GM19463 (cell line): ENCODE measurements at regions not wholly inside any gene's neighbourhood (a gene's known extent, or its start where the extent isn't known, plus 50 kb on each side); places are given as distances from the start of the nearest gene placed in this dataset.
"Not testable (repeated sequence)": the region's sequence is repeated elsewhere in the genome, so short reads cannot be mapped to it uniquely, and the experiment has no call there.

ENCODE experiments used
- ATAC-seq: cut with Tn5 transposase; IDR thresholded peaks from one replicate; pipeline ENCODE4 v1.9.1; 2021; ENCODE audit warnings: mild to moderate bottlenecking, moderate library complexity; ENCODE audit not compliant: unreplicated experiment

DNA sequence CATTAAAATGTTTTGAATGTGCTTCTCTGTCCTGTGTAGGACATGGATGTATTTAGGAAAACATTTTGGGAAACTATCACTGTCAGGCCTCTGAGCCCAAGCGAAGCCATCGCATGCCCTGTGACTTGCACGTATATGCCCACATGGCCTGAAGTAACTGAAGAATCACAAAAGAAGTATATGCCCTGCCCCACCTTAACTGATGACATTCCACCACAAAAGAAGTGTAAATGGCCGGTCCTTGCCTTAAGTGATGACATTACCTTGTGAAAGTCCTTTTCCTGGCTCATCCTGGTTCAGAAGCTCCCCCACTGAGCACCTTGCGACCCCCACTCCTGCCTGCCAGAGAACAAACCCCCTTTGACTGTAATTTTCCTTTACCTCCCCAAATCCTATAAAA is 191.1 kb upstream of the MEIS1 start:
- ATAC-seq, result not testable (repeated sequence)

GRCh38 chr2:66242888-66243287 is 192.0 kb upstream of the MEIS1 start:
- not testable (repeated sequence) for ATAC-seq

DNA sequence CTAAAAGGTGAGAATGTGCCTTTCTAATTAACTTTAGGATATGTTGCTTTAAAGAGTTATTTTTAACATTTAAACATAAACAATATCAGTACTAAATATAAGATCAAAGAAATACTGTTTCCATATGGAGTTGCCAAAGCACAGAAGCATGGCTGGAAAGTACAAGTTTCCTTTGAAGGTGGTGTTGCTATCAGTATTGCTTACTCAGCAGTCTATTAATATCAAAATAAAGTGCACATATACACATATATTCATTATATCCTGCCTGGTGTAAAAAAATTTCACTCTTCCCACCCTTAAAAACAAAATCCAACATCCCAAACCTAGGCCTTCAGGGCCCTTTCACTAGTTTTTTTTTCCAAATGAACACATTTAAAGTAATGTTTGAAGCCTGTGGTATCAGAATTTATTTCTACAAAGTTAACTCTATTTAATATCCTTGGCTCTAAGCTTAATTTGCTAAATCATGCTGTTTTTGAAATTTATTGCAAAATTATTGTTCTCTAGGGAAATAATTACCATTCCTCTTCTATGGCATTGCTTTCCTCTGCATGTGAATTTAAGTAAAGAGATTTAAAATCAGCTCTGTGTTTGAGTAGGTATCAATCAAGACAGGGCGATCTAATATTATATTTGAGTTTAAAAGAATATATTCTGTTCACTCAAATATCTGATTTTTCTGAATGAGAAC is 192.7 kb upstream of the MEIS1 start:
- ATAC-seq, result no peak

DNA sequence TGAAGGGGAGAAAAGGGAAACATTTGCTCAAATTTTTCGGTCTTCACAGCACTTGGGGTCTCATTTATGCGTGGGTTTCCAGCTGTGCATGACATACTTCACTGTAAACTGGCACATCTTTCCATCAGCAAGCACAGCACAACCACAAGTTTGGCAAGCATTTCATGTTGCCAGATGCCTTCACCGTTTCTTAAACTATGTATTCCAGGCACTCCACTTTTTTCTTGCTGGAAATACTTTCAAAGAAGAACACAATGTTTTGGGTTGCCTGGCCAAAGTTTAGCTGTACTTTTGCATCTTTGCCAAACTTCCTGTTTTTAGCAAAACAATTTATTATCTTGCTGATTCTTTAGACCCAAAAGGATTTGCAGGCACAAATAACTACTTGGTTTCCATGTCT is 194.6 kb upstream of the MEIS1 start:
- no peak for ATAC-seq

DNA sequence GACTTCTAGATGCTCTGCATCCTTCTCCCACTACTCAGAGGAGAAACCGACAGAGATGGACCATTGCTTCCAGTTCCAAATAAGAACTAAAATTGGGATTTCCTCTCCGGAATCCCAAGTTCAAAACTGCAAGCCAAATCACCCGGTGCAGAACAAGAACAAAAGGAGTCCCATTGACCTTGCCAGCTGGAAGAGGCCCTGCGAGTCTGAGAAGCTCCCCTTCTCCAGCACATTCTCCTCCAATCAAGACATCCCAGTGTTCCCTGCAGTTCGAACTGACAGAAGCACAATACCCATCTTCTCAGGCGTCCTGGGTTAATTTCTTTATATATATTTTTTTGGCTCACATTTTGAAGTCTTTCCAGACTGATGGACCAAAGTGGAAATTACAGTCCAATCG is 195.3 kb upstream of the MEIS1 start:
- ATAC-seq, result no peak

DNA sequence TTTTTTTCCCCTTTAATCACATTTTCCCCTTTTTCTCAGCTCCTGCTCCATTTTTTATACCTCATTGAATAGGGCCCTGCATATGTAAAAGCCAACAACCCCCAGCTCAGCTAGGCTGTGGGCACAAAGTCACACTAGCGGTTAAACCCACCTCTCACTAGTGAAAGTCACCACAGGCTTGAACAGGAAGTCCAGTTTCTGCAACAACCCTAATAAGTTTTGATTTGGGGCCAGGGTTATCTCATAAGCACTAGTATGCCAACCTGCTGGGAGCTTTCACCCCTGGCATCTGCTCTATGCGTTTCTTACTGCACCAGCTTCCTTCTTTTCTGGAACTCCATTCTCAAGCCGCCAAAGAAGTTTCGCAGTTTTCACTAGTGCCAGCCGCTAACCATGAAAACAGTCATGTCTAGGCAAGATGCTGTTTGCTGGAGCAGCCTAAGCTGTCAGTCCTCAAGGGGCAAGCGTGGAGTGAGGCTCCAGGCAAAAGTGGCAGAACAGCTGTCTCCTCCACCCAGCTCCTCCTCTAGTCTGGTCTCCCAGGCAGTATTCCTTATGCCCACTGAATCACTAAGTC is 197.0 kb upstream of the MEIS1 start:
- ATAC-seq, result no peak

GRCh38 chr2:66236816-66237802 is 197.8 kb upstream of the MEIS1 start:
- no peak for ATAC-seq

DNA sequence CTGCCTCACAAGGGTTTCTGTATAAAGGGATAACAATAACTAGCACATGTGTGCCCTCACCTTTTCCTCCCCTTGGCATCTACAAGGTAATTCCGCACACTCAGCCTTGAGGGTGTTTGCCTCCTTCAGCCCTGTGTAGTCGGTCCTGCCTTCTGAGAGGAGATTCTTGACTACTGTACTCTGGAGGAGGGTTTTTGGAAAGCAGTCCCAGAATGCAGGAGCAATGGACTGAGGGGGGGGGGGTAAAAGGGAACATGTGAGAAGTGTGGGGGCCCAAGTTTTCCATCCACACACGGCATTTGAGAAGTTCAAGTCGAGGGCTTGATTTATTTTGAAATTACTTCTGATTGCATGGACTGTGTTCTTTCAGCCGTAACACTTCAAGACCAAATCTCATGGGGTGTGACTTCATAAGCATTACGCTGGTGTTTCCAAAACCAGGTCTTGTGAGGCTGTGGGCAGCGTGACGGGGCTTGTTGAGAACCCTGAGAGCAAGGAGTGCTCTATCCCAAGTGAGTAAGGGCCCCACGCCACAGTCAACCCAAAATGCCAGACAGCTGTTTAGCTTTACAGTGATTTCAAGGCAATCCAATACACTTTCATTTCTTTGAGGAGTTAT is 198.7 kb upstream of the MEIS1 start:
- ATAC-seq, result no peak

GRCh38 chr2:66235428-66235827 is 199.5 kb upstream of the MEIS1 start:
- ATAC-seq, result no peak

- no peak for ATAC-seq
These were observed 200.9 kb upstream of the MEIS1 start for GRCh38 chr2:66233981-66234380.

DNA sequence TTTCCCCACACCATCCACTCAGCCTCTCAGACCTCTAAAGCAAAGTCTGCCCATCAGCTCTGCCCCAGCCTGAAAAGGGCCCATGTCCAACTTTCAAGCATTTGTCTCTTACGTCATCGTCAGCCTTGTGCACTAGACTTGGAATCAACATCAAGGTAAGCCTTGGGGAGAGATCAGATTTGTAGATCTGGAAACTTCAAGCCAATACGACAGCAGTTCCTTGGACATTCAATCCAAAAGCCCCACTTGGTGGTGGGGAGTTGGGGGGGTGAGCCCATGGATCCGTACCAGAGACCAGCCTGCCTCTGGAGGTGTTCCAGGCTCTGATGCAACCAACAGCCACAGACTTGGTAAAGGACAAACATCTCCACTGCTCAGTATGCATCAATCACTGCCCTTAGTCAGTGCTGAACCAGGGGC is 206.8 kb upstream of the MEIS1 start:
- ATAC-seq, result no peak

GRCh38 chr2:66217039-66217585 is 217.8 kb upstream of the MEIS1 start:
- no peak for ATAC-seq

DNA sequence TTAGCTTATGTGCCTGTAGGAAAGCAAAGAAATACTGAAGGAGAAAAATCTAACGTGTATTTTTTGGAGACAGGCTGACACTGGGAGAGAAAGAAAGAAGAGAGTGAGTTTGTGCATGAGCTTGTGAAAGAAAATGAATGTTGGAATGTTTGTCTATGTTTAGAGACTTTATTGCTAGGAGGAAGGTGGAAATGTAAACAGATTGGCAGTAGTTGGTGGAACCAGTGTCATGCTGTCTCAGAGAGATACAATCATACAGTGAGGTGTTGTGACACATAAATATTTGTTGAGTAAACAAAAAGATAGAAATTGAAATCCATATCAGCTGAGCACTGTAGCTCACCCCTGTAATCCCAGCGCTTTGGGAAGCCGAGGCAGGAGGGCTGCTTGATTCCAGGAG is 222.2 kb upstream of the MEIS1 start:
- no peak for ATAC-seq

DNA sequence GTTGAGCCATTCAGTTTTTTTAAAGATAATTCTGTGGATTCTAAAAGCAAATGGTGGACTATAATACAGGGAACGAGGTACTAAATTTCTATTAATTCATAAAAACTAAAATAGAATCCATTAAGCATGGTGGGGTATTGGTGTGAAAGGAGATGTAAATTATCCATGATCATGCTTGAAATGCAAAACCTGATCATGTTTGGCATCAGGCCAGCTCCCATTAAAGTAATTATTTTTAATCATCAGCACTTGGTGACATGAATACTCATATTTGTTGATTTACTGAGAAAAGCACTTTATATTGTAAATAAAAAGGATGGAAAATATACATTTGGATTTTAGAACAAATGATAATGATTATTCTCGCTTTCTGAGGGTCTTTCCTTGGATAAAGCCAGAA is 232.3 kb upstream of the MEIS1 start:
- no peak for ATAC-seq

GRCh38 chr2:66201242-66201641 is 233.7 kb upstream of the MEIS1 start:
- ATAC-seq, result no peak

DNA sequence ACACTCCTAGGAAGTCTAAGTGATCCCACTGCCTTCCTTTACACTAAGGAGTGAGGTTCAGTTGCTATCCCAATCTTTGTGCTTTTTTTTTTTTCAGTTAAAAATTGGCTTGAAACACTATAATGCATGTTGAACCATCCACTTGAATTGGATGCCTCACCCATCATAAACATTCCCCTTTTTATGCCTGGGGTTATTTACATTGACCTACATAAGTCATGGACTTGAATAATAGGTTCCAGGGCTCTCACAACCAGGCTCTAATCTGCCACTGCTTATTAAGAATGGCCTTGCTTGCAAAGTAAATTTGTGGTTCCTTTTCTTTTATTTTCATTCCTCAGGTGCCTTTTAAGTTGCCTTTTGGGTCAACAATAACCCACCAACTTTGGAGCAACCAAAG is 236.1 kb upstream of the MEIS1 start:
- no peak for ATAC-seq

DNA sequence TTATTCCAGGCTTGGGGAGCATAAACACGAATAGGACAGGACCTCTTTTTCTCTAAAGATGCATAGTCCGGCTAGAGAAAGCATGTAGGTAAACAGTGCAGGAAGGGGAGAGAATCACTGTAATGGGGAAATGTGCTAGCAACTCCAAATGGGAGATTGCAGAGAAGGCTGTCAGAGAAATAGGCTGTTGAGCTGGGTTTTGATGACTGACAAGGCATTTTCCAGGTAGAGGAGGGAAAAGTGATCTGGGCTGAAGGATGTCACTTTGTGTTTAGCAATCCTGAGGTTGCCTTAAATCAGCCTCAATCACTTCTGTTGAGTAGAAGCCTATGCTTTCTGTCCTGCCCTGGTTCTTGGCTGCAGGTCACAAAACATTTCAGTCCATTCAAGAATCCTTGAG is 242.0 kb upstream of the MEIS1 start:
- no peak for ATAC-seq

DNA sequence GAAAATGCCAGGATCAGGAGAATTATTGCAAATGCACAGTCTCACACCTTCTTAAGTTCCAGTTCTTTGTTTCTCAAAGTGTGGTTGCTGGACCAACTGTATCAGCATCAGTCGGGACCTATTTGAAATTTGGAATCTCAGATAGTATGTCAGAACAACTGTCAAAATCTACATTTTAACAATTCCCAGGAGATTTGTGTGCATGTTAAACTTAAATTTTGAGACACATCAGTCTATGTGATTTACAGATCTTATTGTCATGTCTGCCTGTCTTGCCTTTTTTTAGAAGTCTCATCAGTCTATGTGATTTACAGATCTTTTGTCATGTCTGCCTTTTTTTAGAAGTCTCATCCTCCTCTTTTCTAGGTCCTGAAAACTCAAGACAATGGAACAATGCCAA is 243.6 kb upstream of the MEIS1 start:
- no peak for ATAC-seq

- no peak for ATAC-seq
These were observed 245.4 kb upstream of the MEIS1 start for GRCh38 chr2:66189553-66189952.

GRCh38 chr2:66186537-66186936 is 248.4 kb upstream of the MEIS1 start:
- no peak for ATAC-seq

GRCh38 chr2:66185497-66186054 is 249.3 kb upstream of the MEIS1 start:
- ATAC-seq, result no peak
